HuH-7.5 (cell line): ENCODE measurements at regions not wholly inside any gene's neighbourhood (a gene's known extent, or its start where the extent isn't known, plus 50 kb on each side); places are given as distances from the start of the nearest gene placed in this dataset.

Experiments
- DNase-seq: peaks from one replicate; pipeline ENCODE4 v3.0.0; 2011; ENCODE audit warnings: low spot score

- no peak for DNase-seq
These were observed 158.2 kb downstream of the BARHL2 start for GRCh38 chr1:90558754-90559378.

GRCh38 chr1:90558126-90558525 lies 159.0 kb downstream of the BARHL2 start:
- DNase-seq = no peak

- DNase-seq = no peak
These were observed 159.4 kb downstream of the BARHL2 start for GRCh38 chr1:90557706-90558105.

DNA sequence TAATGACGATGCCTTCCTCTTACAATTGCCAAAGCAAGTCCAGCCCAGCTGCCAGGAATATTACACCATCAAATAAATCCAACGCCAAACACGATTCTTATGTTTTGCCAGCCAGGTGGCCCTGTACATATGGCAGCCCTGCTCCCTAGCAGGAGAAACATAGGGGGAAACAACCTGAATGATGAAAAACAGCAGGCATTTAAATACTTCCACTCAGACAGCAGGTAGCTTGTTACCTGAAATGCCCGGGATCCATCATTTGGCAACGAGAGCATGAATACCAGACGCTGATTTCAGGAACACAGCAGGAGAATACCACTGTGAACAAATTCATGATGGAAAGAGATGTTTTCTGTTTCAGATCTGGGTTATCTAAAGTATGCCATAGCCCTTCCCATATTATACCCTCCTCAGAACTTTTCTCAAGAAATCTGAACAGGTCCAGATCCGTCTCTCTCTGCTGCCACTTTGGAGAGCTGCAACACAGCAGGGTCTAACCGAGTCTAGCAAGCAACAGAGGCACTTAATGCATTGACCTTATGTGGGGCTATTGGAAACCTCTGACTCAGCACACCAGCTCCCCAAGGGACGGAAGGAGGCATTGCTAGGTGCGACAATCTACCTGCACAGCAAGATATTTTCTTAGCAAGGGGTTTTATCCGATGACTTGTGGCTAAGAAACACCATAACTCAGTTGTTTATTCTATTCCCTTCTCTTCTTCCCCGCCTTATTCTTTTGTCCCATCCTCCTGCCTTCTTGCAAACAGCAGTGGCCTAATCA lies 166.3 kb downstream of the BARHL2 start:
- DNase-seq = no peak

GRCh38 chr1:90544356-90544755 lies 172.7 kb downstream of the BARHL2 start:
- DNase-seq = no peak

DNA sequence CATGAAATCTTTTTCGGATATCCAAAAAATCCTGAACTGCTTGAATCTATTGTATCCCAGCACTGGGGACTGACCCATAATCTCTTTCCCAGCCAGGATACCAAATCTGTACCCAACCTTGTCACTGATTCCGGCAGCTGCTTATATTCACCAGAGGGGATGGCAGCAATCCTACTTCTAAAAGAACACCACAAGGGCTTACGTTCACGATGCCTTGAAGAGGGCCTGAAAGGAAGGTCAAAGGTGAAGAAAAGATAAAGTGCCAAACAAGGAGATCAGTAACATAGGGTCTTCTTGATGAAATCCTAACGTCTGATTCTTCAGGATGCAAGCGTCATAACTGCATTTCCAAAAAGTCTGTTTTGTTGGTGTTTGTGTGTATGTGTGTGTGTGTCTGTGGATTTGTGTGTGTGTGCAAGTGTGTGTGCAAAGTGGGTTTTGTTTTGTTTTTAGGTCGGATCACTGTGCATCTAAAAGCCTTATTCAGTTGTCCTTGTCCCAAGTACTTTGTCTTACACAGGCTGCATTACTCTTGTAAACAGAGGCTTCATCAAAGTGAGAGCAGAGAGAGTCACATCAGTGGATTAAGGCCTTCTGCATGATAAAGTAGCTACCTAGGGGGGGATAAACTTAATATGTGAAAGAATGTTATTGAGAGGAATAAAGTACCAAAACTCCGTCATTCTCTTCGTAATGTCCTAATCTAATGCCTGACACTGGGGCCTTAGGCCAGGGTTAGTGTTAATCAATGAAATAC lies 179.3 kb downstream of the BARHL2 start:
- no peak for DNase-seq

DNA sequence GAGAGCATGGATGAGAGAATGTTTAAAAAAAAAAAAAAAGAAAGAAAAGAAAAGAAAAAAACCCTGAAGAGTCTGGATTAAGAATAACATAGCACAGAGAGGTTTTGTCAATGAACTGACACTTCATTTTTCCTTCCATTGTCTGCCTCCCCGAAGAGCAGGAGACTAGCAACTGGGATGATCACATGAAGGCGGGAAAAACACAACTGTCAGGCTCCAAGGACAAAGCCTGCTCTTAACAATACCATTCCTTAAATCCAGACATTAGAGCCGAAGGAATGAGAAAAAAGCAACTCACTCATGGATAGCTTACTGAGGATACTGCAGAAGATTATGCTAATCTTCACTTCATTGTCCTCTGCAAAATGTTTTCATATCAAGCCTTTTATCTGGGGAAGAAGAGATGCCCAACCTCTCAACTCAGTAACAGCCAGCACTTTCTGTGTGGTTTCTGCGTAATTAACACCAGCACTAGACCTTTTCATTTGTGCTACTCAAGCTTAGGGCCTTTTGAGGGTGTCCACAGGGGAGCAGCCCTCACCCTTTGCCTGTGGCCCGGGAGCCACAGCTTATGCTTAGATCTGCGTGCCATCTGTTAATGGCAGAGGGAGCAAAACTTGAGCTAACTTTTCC lies 182.3 kb downstream of the BARHL2 start:
- DNase-seq = no peak

- DNase-seq = no peak
These were observed 183.0 kb downstream of the BARHL2 start for GRCh38 chr1:90534116-90534515.

DNA sequence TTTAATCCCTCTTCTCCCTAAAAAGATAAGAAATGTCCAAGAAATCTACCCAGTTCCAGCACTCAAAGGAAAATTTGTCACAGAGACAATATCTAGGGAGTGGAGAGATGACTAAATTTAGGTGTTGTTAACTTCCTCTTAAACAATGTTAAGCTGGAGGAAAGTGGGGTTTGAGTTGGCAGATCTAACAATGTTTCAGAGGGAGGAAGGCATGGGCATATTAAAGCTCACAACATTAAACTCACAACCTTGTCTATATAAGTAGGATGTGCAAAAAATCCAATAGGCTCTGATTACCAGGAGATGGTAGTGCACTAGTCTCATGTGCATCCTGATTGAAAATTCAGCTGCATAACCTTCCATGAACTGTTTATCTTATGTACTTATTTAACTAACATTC lies 190.1 kb downstream of the BARHL2 start:
- DNase-seq = no peak

- DNase-seq = no peak
These were observed 194.7 kb downstream of the BARHL2 start for GRCh38 chr1:90522432-90522831.

DNA sequence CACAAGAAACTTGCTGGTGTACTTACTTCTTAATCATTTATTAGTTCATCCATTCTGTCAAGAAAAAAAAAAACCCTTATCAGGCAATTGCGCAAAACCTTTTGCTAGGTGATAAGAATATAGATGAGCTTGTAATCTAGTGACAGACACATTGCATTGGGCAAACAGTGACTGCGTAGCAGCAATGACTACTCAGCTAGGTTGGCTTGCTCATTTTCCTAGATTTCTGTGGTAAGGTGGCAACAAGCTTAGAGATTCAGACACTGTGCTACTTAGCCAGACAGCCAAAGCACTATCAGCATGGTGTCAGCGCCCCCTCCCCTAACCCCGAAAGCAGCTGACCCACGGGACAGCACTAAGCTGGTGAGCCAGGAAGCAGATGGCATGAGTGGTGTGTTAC lies 203.1 kb downstream of the BARHL2 start:
- no peak for DNase-seq

GRCh38 chr1:90512441-90512840 lies 204.7 kb downstream of the BARHL2 start:
- DNase-seq = no peak

- DNase-seq = no peak
These were observed 207.0 kb downstream of the BARHL2 start for GRCh38 chr1:90510143-90510542.

GRCh38 chr1:90509225-90510048 lies 207.7 kb downstream of the BARHL2 start:
- DNase-seq = no peak

- no peak for DNase-seq
These were observed 208.5 kb downstream of the BARHL2 start for GRCh38 chr1:90508376-90509167.

DNA sequence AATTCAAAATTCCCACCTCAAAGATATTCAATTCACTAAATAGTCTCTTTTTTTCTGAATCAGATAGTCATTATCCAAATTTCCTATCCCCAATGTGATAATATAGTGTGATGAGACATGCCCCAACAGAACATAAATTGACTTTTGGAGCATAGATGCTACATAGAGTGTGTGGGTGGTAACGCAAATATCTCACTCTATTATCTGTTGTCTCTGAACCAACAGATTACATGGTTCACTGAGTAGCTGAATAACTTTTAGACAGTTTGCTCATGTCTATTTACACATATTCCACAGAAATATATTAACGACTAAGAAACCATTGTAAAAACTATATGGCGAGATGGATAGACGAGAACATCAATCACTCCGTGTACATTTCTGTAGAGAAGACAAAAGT lies 209.9 kb downstream of the BARHL2 start:
- DNase-seq = no peak

DNA sequence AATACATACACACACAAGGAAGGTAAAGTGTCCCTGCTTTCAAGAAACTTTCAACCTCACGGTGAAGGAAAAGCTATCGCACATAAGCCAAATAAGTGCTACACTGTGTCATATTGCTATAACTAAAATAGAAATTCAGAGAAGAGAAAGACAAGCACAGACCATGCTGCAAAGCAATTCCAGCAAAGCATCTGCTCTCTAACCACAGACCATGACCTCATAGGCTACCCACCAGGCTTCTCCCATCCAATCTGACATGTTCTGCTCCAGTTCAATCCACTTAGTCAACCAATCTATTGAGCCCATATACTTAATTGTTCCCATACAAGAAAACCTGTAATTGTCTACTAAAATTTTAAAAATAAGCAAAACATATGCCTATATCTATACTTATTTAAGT lies 211.3 kb downstream of the BARHL2 start:
- DNase-seq = no peak

GRCh38 chr1:90504509-90504908 lies 212.6 kb downstream of the BARHL2 start:
- no peak for DNase-seq

DNA sequence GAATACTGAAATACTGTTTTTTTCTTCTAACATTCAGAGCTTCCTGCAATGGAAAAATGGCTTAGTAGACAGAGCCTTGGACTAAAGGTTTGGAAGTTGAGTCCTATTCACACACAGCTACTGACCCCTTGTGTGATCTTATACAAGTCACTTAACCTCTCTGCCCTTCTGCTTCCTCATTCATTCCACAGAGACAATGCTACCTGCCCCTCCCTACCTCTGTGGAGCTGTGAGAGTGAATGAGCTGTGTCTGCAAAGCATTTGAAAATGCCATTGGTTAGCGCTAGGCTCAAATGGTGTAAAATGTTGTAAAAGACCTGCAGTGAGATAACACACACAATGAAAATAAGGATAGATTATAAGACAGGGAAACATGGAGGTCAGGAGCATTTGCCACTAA lies 214.4 kb downstream of the BARHL2 start:
- no peak for DNase-seq

- DNase-seq = no peak
These were observed 214.9 kb downstream of the BARHL2 start for GRCh38 chr1:90502194-90502593.

DNA sequence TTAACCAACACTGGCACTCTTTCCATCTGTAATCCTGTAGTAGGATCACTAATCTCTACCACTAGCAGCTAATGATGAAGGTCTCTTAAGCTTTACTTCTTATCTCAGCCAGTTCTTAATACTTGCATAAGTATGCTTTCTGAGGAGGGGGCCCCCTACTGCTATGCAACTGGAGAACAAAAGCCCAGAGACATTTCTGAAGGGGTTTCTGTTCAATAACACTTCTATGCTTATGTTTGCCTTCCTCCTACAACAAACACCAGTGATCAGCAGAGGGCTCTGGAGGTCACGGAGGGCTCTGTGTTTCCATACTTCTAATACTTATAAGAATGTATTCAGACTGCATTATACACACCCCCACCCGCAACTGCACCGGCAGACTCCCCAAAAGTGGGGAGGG lies 215.8 kb downstream of the BARHL2 start:
- no peak for DNase-seq
